Activated naive CD8-positive, alpha-beta T cell (primary cell): ENCODE measurements at regions not wholly inside any gene's neighbourhood (a gene's known extent, or its start where the extent isn't known, plus 50 kb on each side); places are given as distances from the start of the nearest gene placed in this dataset.

Experiments used
- H3K27ac Mint-ChIP-seq: one replicate; pipeline ENCODE4 v1.8.0; 2021; ENCODE audit warnings: mixed read lengths
- H3K27me3 Mint-ChIP-seq: one replicate; pipeline ENCODE4 v1.8.0; 2021; ENCODE audit warnings: mixed read lengths
- H3K36me3 Mint-ChIP-seq: one replicate; pipeline ENCODE4 v1.8.0; 2021; ENCODE audit warnings: mixed read lengths
- H3K4me1 Mint-ChIP-seq: one replicate; pipeline ENCODE4 v1.8.0; 2021; ENCODE audit warnings: low read depth, mixed read lengths
- H3K4me3 Mint-ChIP-seq: one replicate; pipeline ENCODE4 v1.8.0; 2021; ENCODE audit warnings: mild to moderate bottlenecking, mixed read lengths
- H3K9me3 Mint-ChIP-seq: one replicate; pipeline ENCODE4 v1.8.0; 2021; ENCODE audit warnings: low read depth, mixed read lengths

GRCh38 chr3:90241481-90241880 lies 1134.1 kb downstream of the EPHA3 start:
- H3K9me3 Mint-ChIP-seq: peaks cover 9% of the 10 kb centered on the region
- H3K4me3 Mint-ChIP-seq: no peak overlapping the region
- H3K27ac Mint-ChIP-seq: no peak overlapping the region
- H3K4me1 Mint-ChIP-seq: no peaks in the 10 kb centered on the region
- H3K27me3 Mint-ChIP-seq: no peaks in the 10 kb centered on the region
- no peaks in the 10 kb centered on the region for H3K36me3 Mint-ChIP-seq

DNA sequence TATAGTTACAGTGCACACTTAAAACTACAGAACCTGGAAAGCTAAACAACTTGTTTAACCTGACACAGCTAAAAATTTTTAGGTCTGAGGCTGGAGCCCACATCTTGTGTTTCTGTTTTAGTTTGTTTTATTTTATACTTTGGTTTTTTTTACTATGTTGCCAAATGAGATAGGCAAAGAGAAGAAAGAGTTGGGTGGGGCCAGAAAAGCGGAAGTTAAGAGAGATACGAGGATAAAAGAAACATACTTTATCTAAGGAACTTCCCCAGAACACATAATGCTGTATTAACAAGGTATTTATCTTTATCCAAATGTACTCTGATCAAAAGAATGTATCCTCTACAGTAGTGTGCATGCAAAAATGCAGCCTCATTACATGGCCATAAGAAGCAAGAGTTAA lies 1145.7 kb downstream of the EPHA3 start:
- Mint-ChIP-seq H3K36me3 (no peaks in the 10 kb centered on the region), H3K9me3 (no peaks in the 10 kb centered on the region), H3K4me3 (no peak overlapping the region), H3K27me3 (no peaks in the 10 kb centered on the region), H3K4me1 (no peaks in the 10 kb centered on the region), H3K27ac (no peak overlapping the region)

DNA sequence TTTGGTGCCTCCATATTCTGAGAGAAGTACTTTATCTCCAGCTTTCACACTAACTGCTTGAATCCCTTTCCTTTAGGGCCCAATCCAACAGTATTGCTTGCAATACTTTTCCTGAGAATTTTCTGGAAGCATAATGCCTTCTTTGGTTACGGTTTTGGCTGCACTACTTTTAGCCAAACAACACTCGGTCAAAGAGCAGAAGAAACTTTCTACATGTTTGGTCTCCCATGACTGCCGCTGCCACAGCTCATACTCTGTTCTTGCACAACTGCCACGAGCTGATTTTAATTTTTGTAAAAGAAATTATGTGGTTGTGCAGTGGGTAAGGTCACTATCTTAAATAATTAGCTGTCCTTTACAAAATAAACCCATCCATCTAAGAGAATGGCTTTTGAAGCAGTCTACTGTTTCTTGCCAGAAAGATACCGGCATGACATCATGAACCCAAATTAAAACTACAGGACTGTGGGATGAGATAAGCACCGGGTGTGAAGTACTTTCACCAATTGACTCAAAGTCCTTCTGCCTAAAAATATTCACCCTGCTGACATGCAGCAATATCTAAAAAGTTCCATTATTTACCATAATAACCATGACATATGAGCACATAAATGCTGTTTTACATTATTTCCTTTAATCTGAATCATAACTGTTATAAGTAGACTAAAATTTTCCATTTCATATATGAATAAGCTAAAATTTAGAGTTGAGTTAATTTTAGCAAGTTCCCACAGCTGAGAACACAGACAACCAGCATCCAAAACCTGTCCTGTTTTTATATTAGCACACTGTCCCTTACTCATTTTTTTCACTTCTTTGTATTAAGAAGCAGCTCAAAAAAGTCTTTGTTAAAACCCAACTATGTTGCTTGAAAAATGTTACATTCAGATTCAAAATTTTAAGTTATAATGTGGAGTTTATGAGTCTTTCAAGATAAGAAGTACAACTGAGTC lies 1154.3 kb downstream of the EPHA3 start:
- H3K9me3 Mint-ChIP-seq: peaks cover 15% of the 10 kb centered on the region

More for the DNA sequence above, 1154.3 kb downstream of the EPHA3 start:
- H3K27ac Mint-ChIP-seq: no peak overlapping the region
- H3K4me3 Mint-ChIP-seq: no peak overlapping the region
- no peaks in the 10 kb centered on the region for H3K4me1 Mint-ChIP-seq
- H3K27me3 Mint-ChIP-seq: no peaks in the 10 kb centered on the region
- peaks cover 2% of the 10 kb centered on the region for H3K36me3 Mint-ChIP-seq
